Adrenal gland (tissue), 5 donors: ENCODE measurements at regions not wholly inside any gene's neighbourhood (a gene's known extent, or its start where the extent isn't known, plus 50 kb on each side); places are given as distances from the start of the nearest gene placed in this dataset.

Source experiments
- CTCF ChIP-seq, 6 experiments: fragments of 450-650 bp in 4 of 6; fragments of 200-600 bp in 2 of 6; sonication (generic) in 1 of 6; IDR thresholded peaks; 1 replicate in 5 of 6; 2 replicates in 1 of 6; pipeline versions ENCODE4 v1.5.1 to v1.8.0; 2016 to 2021; ENCODE audit warnings: antibody characterized with exemption in 6 of 6, mild to moderate bottlenecking in 2 of 6, moderate library complexity in 1 of 6
- POLR2A ChIP-seq, 2 donors: fragments of 450-650 bp; IDR thresholded peaks; one replicate each; pipeline ENCODE4 v1.6.1; 2017; ENCODE audit warnings: antibody characterized with exemption in 2 of 2, mild to moderate bottlenecking in 2 of 2, moderate library complexity in 1 of 2
- donor health status: DM: no; HTN: no; CAD: no.

DNA sequence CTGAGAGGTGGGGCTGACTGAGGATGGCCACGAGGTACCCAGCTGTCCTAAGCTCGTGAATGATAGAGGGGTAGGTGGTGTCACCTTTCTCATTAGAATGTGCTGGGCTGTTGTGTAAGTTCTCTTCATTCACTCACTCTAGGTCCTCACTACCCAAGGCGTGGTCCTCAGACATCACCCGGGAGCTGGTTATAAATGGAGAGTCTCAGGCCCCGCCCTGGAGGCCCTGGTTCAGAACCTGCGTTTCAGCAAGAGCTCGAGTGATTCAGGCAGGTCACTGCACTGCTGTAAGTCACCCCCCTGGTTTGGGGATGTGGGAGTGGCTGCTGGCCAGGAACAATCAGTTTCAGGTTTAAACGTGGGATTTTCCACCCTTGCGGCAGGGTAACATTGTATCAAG, 139.8 kb downstream of the FOXL1 start:
- TF ChIP-seq CTCF (IDR thresholded peaks at IDR 0.05) (no peak), POLR2A (IDR thresholded peaks at IDR 0.05) (no peak)
